GM19324 (cell line): ENCODE measurements at regions not wholly inside any gene's neighbourhood (a gene's known extent, or its start where the extent isn't known, plus 50 kb on each side); places are given as distances from the start of the nearest gene placed in this dataset.

Source experiments
- ATAC-seq: cut with Tn5 transposase; IDR thresholded peaks from one replicate; pipeline ENCODE4 v1.9.1; 2021; ENCODE audit warnings: mild to moderate bottlenecking, moderate library complexity; ENCODE audit not compliant: unreplicated experiment, low FRiP score

DNA sequence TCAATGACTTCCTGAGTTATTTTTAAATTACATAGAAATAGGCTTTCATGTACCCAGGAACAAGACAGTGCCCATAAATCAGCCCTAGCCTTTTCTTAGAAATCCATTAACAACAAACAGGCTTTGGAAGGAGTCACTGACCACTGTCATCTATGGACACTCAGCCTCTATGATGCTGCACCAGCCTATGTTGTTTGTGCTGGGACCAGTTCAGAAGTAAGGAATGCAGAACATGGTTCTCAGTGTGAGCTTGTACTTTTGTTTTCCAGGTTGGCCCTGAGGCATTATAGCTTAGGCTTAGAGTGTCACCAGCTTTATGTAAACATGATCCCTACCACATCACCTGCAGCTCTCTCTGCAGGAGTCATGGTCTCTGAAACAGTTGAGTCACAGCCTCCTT, 335.7 kb upstream of the CDH7 start:
- ATAC-seq = no peak

DNA sequence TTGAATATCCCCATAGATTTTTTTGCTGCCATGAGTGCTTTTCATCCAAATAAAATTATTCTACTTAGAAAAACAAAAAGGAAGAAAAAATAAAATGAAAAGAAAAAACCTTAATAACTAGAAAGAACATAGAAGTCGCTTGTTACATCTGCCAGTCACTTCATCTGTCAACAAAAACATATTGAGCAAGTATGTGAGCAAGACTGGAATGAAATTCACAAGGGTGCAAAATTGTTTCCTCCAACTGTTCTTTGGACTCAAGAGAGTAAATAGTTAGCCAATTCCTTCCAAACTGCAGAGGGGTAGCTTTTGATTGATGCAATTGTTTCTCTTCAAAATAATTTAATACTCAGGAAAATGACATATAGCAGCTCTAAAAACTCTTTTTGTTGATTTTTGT, 336.3 kb upstream of the CDH7 start:
- no peak for ATAC-seq

DNA sequence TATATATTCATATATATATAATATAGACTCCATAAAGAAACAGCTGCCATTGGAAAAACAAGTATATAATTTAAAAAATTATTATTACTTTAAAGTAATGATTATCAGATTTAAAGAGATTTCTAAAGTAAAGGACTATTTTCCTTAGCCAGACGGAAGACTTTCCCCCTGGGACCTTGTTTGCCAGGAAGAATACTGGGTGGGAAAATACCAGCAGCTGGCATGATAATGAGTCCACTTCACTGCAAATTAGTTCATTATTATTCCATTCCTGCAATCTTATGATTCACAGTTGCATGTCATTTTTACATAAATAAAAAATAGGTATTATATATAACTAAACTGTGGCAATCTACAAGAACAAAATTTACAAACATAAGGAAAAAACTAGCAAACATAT, 339.8 kb upstream of the CDH7 start:
- no peak for ATAC-seq

DNA sequence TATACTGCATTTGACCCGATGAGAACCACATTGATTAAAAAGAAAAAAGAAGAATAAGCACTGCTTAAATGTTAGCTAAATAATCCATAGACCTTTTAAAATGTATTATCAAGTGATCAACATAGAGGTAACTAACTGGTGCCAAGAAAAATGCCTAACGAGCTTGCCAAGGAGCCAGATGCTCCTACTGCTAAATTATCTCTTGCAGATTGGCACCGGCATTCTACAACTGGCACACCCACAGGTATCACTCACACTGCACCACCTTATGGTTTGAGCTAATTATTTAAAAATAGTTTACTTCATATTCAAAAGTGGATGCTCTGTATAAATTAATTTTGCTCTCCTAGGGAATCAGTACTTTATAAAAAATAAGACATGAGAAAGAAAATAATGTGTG, 341.6 kb upstream of the CDH7 start:
- no peak for ATAC-seq

DNA sequence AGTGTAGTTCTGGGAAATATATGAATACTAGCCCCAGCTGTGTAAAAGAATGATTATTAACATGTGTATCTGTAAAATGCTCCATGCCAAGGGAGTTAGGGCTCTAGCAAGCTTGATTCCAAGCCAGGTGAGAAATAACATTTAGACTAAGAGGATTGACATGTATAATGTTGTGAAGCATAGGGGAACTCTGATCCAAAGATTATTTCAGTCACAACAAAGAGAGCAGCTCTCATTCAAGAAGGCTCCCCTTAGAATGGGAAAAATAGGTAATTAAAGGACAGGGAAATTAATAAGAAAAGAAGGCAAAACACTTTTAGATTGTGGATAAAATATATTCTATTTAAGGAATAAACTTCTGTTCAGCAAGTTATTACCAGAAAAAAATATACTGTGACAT, 347.3 kb upstream of the CDH7 start:
- ATAC-seq = no peak

DNA sequence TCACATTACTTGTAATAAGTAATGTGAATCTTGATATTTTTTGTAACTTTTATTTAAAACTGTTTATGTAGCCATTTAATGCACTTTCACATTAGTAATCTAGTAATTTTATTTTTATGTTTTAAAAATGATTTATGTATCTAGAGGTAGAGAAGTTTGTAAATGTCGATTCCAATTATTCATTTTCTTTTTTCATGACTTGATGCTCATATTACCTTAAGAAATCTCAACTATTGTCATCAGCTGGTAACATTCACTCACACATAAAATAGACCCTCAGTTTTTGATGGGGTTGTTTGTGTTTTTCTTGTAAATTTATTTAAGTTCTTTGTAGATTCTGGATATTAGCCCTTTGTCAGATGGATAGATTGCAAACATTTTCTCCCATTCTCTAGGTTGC, 351.7 kb upstream of the CDH7 start:
- ATAC-seq = no peak

DNA sequence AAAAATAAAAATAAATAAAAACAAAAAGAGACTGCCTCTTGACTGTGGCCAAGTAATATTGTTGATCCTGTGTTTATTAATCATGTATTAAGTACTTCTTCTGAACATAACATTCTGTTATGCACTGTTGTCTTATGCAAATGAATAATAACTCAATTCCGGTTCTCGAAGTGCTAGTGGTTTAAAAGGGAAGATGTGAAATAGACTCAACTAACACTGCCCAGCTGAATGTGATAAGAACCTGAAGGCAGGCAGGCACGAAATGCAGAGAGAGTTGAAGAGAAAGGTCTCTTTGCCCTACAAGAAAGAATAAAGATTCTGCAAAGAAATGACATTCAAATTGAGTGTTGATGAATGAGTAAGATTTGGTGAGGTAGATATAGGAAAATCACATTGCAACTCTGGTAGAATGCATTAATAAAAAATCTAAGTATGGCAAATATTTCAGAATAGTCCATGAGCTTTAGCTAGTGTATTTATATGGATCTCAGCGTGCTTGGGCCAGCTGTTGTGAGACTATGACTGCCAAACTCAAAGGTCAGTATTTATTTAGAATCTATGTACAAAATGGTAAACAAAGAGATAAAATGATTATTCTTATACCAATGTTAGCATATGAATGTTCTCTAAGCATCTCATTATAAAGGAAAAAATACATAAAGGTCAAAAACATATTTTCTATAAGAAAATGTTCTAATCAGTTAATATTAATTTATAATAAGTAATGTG, 352.3 kb upstream of the CDH7 start:
- no peak for ATAC-seq

DNA sequence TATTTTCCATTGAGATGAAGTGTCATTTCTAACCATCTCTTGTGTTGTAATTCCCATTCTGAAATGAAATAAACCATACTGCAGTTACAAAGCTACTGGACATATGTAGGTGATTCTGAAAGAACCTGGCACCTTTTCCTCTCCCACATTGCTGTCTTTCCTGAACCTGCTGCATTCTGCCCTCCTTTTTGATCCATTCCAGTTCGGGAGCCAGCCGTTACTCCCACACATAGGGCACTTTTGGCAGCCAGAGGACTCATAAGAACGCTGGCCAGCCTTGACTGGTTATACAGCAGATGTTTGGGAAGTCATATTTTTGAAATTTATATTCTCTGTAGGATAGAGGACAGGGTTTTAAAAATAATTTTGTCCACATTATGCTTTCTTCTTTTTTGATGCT, 369.8 kb upstream of the CDH7 start:
- ATAC-seq = no peak

DNA sequence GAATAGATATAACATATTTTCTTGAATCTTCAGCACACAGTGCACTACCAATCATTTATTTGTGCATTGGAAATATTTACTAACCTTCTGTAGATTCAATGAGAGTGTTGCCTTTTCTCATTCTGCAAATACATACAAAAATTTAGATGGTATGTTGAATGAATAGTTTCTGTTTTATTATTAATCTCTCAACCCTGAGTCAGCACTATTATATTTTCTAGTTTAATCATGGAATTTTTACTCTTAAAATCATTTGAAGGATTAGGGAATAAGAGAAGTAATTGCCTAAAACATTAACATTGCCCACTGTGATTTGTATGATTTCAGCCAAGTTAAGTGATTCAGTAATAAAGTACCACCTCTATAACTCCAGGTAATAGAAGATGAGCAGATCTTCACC, 370.2 kb upstream of the CDH7 start:
- no peak for ATAC-seq

DNA sequence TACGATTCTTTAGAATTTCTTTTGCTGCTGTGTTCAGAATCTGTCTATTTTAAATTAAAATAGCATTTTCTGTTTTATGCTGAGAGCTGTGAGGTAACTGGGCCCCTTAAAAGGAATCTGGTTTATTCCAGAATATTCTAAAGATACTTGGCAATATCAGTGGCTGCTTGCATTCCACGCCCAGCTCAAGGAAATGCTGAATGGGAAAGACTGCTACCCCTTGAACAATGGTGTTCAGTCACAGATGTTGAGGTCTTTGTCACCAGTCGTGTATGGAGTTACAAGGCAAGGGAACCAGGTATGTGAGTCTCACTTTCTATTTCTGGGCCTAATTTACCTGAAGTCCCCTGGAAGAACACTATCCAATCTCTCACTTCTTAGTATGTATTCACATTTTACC, 377.9 kb upstream of the CDH7 start:
- ATAC-seq = no peak

DNA sequence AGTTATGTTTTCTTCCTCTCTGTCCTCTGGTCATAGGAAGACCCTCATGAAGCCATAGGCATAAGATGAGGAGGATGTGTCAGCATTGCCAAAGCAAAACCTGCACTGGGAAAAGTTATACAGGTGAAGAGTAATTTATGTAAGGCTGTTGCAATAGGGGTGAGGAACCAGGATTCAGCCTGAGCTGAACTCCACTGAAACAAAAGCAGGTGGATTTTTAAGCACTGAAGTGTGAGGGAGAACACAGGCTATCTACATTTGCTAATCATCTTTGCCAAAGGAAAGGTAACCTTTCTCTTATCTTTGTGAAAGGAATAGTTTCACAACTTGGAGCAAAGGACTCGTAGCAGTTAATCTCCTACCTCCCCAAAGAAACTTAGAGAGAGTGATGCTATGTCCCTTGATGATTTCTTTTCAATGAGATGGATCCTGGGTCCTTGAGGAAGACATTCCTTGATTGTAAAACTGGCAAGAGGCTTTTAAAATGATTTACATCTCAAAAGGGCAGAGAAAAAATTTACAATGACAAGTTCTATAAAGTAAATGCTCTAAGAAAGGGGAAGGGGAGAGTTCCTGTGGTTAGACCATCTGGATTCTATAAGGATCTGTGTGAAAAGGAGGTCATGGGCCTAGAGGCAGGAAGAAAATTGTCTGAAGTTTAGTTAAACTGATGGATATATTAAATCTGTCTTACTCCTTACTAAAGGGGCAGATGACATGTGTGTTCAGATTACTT, 385.4 kb upstream of the CDH7 start:
- no peak for ATAC-seq

DNA sequence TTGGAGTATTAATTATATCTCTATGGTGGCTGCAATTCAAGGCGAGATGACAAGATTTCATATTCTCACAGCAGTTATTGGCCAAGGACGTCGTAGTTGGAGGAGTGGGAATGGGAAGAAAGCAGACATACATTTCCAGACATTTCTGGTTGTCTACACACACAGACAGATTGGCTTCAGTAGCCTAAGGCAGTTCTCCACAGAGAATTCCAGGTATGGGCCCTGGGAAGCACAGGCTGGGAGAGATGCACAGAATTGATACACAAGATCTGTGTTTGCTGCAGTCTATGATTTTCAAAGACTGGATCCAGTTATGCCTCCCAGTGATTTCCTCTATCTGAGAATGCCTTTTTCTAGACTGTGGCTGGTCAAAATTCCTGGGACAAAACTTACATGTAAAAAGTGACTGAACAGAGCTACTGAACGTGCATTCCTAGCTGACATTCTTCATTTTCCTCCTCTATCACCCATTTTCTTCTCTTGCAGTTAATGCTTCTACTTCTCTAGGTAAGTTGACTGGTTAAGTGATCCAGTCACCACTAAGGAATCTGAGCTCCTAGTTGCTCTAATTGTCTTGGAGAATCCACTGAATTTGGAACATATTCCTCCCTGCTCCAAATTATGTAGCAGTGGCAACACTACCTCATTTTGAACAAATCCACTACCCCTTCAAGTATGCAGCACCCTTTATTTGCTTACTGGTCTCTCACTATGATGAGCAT, 386.7 kb upstream of the CDH7 start:
- no peak for ATAC-seq

DNA sequence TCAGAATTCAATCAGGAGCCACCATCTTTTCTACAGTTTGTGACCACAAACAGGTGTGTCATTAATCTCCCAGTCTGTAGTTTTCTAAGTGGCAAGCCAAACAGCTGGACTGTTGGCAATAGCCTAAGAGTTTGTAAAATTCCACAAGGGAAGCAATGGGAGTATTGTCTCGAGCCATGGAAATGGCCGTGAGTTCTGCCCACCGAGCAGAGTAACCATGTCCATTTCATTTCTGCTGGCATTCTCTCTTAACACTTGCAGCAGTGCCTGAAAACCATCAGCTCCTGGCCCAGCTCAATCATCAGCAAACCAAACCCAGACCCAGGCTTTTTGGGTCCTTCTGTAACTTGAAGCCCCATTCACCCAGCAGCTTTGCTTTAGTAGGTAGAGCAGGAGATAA, 387.8 kb upstream of the CDH7 start:
- ATAC-seq = no peak

DNA sequence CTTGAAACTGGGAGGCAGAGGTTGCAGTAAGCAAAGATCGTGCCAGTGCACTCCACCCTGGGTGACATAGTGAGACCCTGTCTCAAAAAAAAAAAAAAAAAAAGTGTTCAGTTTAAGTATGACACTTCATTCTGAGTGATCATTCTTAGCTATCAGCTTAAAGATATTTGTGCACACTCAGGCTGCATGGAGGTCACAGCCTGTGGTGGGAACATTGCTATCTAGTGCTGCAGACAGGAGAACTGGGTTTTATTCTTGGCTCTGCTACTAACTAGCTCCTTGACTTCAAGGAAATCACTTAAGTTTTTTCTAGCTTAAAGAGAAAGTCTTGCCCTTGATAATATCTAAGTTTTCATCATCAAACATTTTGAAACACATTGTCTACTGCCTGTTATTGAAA, 391.3 kb upstream of the CDH7 start:
- no peak for ATAC-seq

DNA sequence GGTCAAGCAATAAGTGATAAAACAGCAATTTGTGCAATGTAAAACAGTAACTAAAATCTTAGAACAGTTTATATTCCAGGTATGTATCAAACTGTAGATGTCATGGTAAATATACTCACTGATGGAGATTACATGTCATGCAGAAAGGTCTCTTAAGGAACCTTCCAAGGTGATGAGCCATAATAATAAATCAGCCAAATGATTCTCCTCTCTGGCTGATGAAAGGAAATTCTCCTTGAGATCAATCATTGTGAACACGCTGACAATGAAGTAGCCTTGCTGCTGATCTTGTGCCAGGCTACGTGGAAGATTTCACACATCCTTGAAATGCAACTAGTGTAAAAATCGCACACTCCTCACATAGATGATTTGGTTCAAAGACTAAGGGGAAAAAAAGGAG, 392.5 kb upstream of the CDH7 start:
- no peak for ATAC-seq

DNA sequence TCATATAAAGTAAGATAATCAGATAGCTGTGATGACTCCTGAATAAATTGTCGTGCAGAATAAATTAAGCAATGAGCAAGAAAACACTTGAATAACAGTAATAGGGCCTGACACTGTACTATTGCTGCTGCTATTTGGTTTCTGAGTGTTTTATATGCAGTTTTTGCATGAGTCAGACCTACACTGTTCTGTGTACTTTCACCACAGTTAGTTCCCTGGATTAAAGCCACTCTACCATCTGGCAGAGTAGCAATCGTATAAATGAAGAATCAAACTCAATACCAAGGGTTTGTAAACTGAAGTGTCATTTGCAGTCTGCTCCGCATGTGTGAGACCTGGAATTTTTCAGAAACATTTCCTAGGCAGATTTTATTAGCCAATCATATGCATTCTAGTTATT, 398.6 kb upstream of the CDH7 start:
- no peak for ATAC-seq

DNA sequence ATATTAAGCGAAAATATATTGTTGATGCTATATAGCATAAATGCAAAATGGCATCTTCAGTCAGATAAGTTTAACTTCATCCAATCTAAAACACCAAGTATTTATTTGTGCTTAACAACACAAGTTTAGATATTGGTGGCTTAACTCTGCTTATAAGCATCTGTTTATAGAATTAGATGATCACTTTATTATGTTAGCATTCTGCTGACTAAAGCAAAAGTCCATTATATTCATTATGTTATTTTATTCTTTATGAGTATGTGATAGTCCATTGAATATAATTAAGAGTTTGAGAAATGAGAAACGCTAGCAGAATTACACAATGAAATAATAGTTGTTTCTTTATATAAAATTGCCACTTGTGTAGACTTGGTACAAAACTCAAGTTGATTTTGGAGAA, 401.2 kb upstream of the CDH7 start:
- no peak for ATAC-seq

DNA sequence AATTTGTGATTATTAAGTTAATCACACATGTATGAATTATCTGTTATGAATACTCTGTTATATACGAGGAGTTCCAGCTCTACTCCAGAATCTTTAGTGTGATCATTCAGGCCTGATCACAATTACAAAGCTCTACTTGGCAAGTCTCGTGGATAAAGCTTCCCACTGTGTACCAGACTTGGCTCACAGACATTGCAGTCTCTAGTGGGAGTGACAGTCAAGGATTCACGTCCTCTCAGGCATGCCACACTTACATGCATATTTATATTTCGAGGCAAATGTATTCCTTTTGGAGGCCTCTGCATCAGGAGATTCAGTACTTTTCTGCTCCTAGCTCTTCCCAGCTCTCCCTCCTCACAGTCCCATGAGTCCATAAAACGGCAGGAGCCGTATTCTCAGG, 403.4 kb upstream of the CDH7 start:
- no peak for ATAC-seq

DNA sequence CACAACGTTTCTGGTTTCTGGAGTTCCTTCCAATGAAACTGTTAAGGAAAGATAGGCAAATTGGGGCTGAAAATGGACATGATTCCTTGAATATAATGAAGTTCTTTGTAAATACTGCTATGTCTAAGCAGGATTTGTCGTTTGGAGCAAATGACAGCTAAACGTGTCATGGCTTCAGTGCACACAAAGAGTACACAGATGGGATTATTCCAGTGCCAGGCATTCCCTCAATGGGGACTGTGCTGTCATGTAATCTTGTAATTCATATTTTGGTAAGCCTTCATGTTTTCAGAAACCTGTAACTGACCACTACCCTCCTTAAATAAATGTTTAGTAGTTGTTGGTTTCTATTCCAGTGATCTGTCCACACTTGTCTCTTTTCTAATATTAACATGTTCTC, 404.7 kb upstream of the CDH7 start:
- ATAC-seq = no peak

DNA sequence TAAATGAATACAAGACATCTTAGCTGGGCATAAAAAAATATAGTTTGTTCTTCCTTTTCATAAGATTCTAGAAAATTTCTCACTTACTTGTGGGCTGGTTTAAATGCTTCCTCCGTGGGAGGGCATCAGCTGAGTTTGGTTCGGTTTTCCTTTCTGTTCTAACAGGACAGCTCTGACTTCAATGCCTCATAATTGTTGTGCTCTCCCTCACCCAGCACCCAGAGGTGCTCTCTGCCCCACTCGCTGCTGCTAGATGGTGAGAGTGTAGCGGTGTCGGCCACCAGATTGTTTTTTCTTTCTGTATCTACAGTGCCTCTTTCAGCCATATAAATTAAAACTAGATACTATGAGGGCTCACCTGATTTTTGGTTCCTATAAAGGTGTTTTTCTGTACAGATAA, 407.2 kb upstream of the CDH7 start:
- no peak for ATAC-seq

DNA sequence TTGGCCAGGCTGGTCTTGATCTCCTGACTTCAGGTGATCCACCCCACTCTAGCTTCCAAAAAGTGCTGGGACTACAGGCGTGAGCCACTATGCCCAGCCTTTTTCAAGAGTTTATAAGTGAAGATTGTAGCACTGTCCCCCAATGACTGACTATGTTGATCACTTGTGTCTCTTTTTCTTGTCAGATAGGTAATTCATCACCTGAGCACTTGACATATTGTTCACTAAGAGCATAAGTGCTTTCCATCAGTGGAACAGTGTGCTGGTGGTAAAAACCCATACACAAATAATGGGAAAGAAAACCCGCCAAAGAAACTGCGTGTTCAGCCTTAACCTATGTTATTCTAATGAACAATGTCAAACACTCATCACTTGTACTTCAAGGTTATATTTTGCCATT, 414.4 kb upstream of the CDH7 start:
- no peak for ATAC-seq

DNA sequence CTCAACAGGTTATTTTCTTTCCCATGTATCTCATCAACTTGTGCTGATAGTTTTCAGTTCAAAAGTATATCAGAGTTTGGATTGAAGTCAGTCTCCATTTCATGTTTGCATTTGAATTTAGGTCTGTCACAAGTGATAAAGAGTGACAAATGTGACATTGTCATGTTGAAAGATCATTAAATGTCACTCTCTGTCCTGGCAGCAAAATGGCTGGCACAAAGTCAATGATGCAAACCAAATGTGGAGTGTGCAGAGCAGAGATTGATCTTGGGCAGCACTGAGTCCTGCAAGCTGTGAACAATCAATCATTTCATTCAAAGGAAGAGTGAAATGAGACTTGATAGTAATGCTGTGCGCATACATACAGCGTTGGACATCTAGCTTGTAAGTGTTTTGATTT, 421.8 kb upstream of the CDH7 start:
- ATAC-seq = no peak
